CD14-positive monocyte (primary cell): ENCODE measurements at regions not wholly inside any gene's neighbourhood (a gene's known extent, or its start where the extent isn't known, plus 50 kb on each side); places are given as distances from the start of the nearest gene placed in this dataset.

ENCODE experiments used
- DNase-seq, 3 donors: peaks; one replicate each; pipeline ENCODE4 v3.0.0-alpha.2; 2011 to 2022
- H2AFZ ChIP-seq: 2 replicates; pipeline ENCODE4 v1.6.0; 2012; ENCODE audit warnings: mild to moderate bottlenecking, low read depth, low read length, inconsistent platforms; ENCODE audit not compliant: insufficient read depth, poor library complexity, severe bottlenecking
- H3K27ac ChIP-seq, 2 donors: 1 replicate in 1 of 2; 2 replicates in 1 of 2; pipeline ENCODE4 v1.5.1; 2012 to 2013; ENCODE audit warnings: low read length in 2 of 2, control low read depth in 1 of 2, inconsistent platforms in 1 of 2, low read depth in 1 of 2, mild to moderate bottlenecking in 1 of 2
- H3K27me3 ChIP-seq, 2 donors: one replicate each; pipeline versions ENCODE4 v1.6.0 to v1.6.1; 2011 to 2013; ENCODE audit warnings: low read length in 2 of 2; ENCODE audit not compliant: control insufficient read depth in 2 of 2, insufficient read depth in 2 of 2
- H3K36me3 ChIP-seq, 2 donors: replicated peaks in 1 of 2; 1 replicate in 1 of 2; 2 replicates in 1 of 2; pipeline versions ENCODE4 v1.5.1 to v1.6.1; 2012 to 2013; ENCODE audit warnings: low read length in 2 of 2, control low read depth in 1 of 2, inconsistent platforms in 1 of 2, mild to moderate bottlenecking in 1 of 2; ENCODE audit not compliant: insufficient read depth in 2 of 2, control insufficient read depth in 1 of 2
- H3K4me1 ChIP-seq, 2 donors: 1 replicate in 1 of 2; 2 replicates in 1 of 2; pipeline versions ENCODE4 v1.5.1 to v1.6.1; 2012 to 2013; ENCODE audit warnings: low read length in 2 of 2, control low read depth in 1 of 2, inconsistent platforms in 1 of 2, mild to moderate bottlenecking in 1 of 2, moderate library complexity in 1 of 2; ENCODE audit not compliant: insufficient read depth in 2 of 2, control insufficient read depth in 1 of 2
- H3K4me2 ChIP-seq: replicated peaks from 2 replicates; pipeline ENCODE3; 2012; ENCODE audit warnings: low read length, moderate library complexity, mild to moderate bottlenecking; ENCODE audit not compliant: poor library complexity, severe bottlenecking; ENCODE audit errors: extremely low read depth
- H3K4me3 ChIP-seq, 3 experiments: fragments of 200-600 bp in 1 of 3; sonication (generic) in 1 of 3; replicated peaks in 1 of 3; 1 replicate in 2 of 3; 2 replicates in 1 of 3; pipeline ENCODE4 v1.5.1; 2011 to 2013; ENCODE audit warnings: low read length in 3 of 3, mild to moderate bottlenecking in 3 of 3, control low read depth in 2 of 3, low read depth in 2 of 3, inconsistent platforms in 1 of 3, moderate library complexity in 1 of 3
- H3K79me2 ChIP-seq: 2 replicates; pipeline ENCODE4 v1.6.0; 2012; ENCODE audit warnings: mild to moderate bottlenecking, control low read depth, inconsistent platforms, low read length, moderate library complexity; ENCODE audit not compliant: insufficient read depth
- H3K9ac ChIP-seq: 2 replicates; pipeline ENCODE4 v1.6.0; 2017; ENCODE audit warnings: low read length, mild to moderate bottlenecking; ENCODE audit not compliant: insufficient read depth, poor library complexity, severe bottlenecking
- H3K9me3 ChIP-seq, 2 donors: replicated peaks in 1 of 2; 1 replicate in 1 of 2; 2 replicates in 1 of 2; pipeline versions ENCODE4 v1.5.1 to v1.6.1; 2012 to 2013; ENCODE audit warnings: low read length in 2 of 2, control low read depth in 1 of 2; ENCODE audit not compliant: control insufficient read depth in 1 of 2, insufficient read depth in 1 of 2
- H4K20me1 ChIP-seq: 2 replicates; pipeline ENCODE4 v1.6.0; 2012; ENCODE audit warnings: mild to moderate bottlenecking, low read length, control low read depth, moderate library complexity; ENCODE audit not compliant: insufficient read depth
- H3K27ac Mint-ChIP-seq, 7 donors: one replicate each; pipeline ENCODE4 v1.8.0; 2020; ENCODE audit warnings: mild to moderate bottlenecking in 7 of 7, mixed read lengths in 7 of 7, moderate library complexity in 6 of 7, inconsistent platforms in 2 of 7
- H3K27me3 Mint-ChIP-seq, 3 donors: one replicate each; pipeline ENCODE4 v1.8.0; 2021 to 2022; ENCODE audit warnings: low read depth in 3 of 3, mild to moderate bottlenecking in 3 of 3, mixed read lengths in 3 of 3, moderate library complexity in 3 of 3, inconsistent platforms in 1 of 3
- H3K36me3 Mint-ChIP-seq, 2 donors: one replicate each; pipeline ENCODE4 v1.8.0; 2020; ENCODE audit warnings: mixed read lengths in 2 of 2, inconsistent platforms in 1 of 2, mild to moderate bottlenecking in 1 of 2
- H3K4me1 Mint-ChIP-seq: one replicate; pipeline ENCODE4 v1.8.0; 2020; ENCODE audit warnings: mild to moderate bottlenecking, mixed read lengths
- H3K4me3 Mint-ChIP-seq, 2 donors: one replicate each; pipeline ENCODE4 v1.8.0; 2020; ENCODE audit warnings: mild to moderate bottlenecking in 2 of 2, mixed read lengths in 2 of 2, moderate library complexity in 1 of 2
- H3K9me3 Mint-ChIP-seq, 7 donors: one replicate each; pipeline ENCODE4 v1.8.0; 2020 to 2022; ENCODE audit warnings: mixed read lengths in 7 of 7, mild to moderate bottlenecking in 6 of 7, moderate library complexity in 6 of 7, inconsistent platforms in 2 of 7
- CTCF ChIP-seq: fragments of 200-600 bp; IDR thresholded peaks from one replicate; pipeline ENCODE4 v1.8.0; 2022; ENCODE audit warnings: antibody characterized with exemption, mild to moderate bottlenecking
- WGBS: methylation state at CpG from one replicate; pipeline ENCODE4 v1.1.5; 2013; ENCODE audit warnings: missing lambda C conversion rate; ENCODE audit not compliant: insufficient coverage; 5-methylcytosine and 5-hydroxymethylcytosine counted together
- intact Hi-C, 2 donors: fragments of 100-400 bp; cut with micrococcal nuclease; formaldehyde crosslinking; loops; one replicate each; pipeline versions ENCODE4 v1.15.0 to v1.15.1; 2023

- Histone ChIP-seq H3K9ac (no peak overlapping the region), H3K4me2 (no peak overlapping the region), H3K4me3 (no peak overlapping the region), H3K9me3 (peaks cover 18 to 28% of the 10 kb centered on the region in 2 donors), H3K36me3 (no peaks in the 10 kb centered on the region), H4K20me1 (no peaks in the 10 kb centered on the region), H3K79me2 (no peaks in the 10 kb centered on the region), H3K4me1 (no peaks in the 10 kb centered on the region), H3K27me3 (no peaks in the 10 kb centered on the region), H3K27ac (no peak overlapping the region), H2AFZ (no peak overlapping the region)
- DNase-seq = no peak
- no peak for TF ChIP-seq CTCF
- Mint-ChIP-seq H3K4me3 (no peak overlapping the region), H3K9me3 (peaks cover 0 to 13% (median 6%) of the 10 kb centered on the region in 7 donors), H3K27me3 (no peaks in the 10 kb centered on the region), H3K4me1 (no peaks in the 10 kb centered on the region), H3K27ac (no peak overlapping the region), H3K36me3 (no peaks in the 10 kb centered on the region)
- intact Hi-C loops = no loop called here
- 100% methylated on average over 1 of the region's 1 CpG for whole genome bisulfite sequencing
Observed at GRCh38 chr3:83816653-83817052, 1142.1 kb upstream of the CADM2 start.

DNA sequence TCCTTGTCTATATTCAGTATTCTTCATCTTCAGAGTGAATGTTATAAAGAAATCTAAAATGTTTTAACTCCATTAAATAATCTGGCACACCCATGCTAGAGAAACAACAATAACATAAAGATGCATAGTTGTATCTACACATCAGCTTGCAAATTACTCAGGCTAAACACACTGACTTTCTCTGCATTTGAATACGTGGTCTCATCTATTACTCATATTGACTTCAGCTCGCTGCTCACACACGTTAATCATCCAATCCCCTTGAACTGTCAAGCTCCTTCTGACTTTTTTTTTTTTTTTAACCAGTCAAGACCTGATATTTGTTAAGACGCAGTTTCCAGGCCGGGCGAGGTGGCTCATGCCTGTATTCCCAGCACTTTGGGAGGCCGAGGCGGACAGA lies 1137.3 kb upstream of the CADM2 start:
- no peaks in the 10 kb centered on the region for H3K36me3 Mint-ChIP-seq
- no peak overlapping the region for H3K4me2 ChIP-seq
- no peaks in the 10 kb centered on the region for H3K4me1 ChIP-seq
- H3K27me3 Mint-ChIP-seq = no peaks in the 10 kb centered on the region
- H3K27ac ChIP-seq = no peak overlapping the region
- H4K20me1 ChIP-seq = no peaks in the 10 kb centered on the region
- no peaks in the 10 kb centered on the region for H3K36me3 ChIP-seq
- H3K9ac ChIP-seq = no peak overlapping the region
- DNase-seq = no peak
- intact Hi-C loops = no loop called here
- no peaks in the 10 kb centered on the region for H3K79me2 ChIP-seq
- no peak overlapping the region for H3K4me3 Mint-ChIP-seq
- H3K4me1 Mint-ChIP-seq = no peaks in the 10 kb centered on the region
- H3K9me3 Mint-ChIP-seq = peaks cover 0 to 4% (median 0%) of the 10 kb centered on the region in 7 donors
- H3K4me3 ChIP-seq = no peak overlapping the region
- H3K27me3 ChIP-seq = no peaks in the 10 kb centered on the region
- no peak overlapping the region for H2AFZ ChIP-seq
- no peak for TF ChIP-seq CTCF
- WGBS = 84% methylated on average over 5 of the region's 8 CpGs
- H3K9me3 ChIP-seq = no peaks in the 10 kb centered on the region
- H3K27ac Mint-ChIP-seq = no peak overlapping the region
